ENCODE measurements at regions not wholly inside any gene's neighbourhood (a gene's known extent, or its start where the extent isn't known, plus 50 kb on each side); places are given as distances from the start of the nearest gene placed in this dataset.
"Not testable (repeated sequence)": the region's sequence is repeated elsewhere in the genome, so short reads cannot be mapped to it uniquely, and the experiment has no call there.

DNA sequence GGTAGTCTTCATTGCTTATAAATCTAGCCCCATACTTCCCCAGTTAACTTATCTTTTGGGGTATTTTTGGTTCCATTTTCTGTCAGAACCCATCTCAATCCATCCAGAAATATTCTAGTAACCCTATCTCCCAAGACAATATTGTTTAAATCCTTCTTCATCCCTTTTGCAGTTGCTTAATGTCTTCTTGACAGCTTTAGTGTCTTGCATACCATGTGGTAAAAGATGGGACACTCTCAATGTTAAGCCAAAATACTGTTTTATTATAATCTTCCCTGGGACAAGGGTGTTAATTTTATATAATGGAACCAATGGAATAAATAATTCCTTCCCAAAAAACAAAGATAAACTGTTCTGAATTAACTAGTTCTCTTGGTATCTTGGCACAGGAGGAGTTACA lies 450.2 kb downstream of the CCER1 start:
- no peak for DNase-seq (ENCODE audit: low read depth, low spot score)

DNA sequence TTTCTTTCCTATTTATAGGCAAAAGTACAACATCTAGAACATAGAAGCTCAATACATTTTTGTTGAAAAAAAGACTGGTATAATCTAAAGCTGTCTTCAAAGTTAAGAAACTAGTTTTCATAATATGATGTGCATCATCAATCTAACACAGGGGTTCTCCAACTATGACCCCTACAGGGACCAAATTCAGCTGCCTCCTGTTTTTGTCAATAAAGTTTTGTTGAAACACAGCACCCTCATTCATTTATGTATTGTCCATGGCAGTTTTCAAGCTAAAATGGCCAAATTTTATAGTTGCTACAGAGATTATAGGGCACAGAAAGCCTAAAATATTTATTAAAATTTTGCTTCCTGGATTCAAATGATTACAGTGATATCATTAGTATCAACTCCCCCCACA lies 452.9 kb downstream of the CCER1 start:
- DNase-seq (ENCODE audit: low read depth, low spot score) = no peak

DNA sequence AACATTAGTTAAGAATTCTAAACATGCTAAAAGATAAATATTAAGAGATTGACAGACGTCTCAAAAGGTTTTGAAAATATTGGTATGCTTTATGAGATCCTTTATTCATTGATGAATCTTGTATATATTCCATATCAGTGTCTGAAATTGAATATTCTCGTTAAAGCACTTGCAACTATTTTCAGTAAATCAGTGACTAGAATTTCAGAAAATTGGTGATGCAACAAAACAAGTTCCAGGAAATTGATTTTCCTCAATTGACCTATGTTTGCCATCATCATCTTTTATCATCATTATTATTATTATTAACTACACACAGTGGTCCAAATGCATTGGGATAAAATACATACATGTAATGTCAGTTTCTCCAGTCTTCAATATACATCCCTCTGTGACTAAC lies 453.6 kb downstream of the CCER1 start:
- DNase-seq (ENCODE audit: low read depth, low spot score) = no peak

DNA sequence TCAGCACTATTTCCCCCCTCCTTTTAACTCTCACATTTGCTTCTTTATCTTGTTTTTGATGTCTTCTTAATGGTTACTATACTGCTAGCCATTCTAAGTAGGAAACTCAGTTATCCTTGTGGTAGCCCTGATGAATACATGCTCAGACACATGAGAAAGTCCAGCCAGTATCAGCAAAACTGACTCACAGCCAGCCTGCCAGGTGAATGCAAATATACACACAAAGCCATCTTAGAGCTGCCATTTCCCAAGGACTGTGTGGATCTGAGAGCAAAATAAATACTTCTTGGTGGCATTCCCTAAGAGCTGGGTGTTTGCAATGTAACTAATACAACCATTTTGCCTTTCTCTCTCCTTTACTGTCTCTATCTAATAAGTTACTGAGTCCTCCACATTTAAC lies 455.2 kb downstream of the CCER1 start:
- no peak for DNase-seq (ENCODE audit: low read depth, low spot score)

DNA sequence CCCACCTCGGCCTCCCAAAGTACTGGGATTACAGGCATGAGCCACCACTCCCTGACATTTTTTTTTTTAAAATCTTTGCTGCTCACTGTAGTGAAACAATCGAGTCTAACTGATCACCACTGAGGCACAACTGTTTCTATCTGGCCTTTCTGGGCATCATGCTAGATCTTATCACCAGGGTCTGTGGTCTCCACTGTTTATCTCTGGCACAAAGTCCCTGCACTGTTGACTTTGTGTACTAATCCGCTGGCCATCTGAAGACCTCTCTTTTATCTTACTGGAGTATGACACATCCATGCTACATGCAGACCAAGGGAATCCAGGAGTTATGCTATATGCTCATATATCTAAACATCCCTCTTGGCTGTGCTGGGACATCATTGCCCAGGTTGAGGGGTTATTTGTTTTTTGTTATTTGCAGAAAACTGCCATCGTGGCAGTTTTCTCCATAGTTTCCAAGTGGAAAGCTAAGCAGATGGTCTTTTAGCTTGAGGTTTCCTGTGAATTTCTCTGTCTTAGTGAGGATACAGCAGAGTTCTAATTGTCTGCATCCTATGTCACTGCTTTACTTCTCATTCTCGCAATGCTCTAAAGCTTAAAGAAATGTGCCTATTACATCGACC lies 456.9 kb downstream of the CCER1 start:
- DNase-seq (ENCODE audit: low read depth, low spot score) = no peak

DNA sequence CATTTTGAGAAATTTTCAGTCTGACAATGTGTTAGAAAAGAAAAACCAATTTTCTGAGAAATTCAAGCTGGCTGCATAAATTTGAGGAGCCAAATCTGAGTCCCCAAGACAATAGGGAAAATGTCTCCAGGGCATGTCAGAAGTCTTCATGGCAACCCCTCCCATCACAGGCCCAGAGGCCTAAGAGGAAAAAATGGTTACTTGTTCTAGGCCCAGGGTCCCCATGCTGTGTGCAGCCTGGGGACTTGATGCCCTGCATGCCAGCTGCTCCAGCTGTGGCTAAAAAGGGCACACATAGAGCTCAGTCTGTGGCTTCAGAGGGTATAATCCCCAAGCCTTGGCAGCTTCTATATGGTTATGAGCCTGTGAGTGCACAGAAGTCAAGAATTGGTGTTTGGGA lies 464.6 kb downstream of the CCER1 start:
- no peak for DNase-seq (ENCODE audit: low read depth, low spot score)

DNA sequence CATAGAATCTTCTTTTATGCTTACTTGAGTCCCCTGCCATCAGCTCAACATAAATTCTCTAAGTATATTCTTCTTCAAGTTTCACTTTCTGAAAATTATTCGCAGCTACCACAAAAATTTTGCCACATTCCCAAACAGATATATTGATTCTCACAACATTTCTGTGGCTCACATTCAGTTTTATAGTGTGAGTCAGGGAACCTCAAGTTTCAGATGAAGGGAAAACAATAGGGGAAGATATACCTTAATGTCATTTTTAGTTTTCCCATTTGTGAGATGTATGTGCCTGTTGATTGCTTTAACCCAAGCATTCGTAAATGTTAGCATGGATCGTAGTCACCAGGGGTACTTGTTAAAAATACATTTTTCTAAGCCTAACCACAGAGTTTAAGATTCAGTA lies 465.8 kb downstream of the CCER1 start:
- DNase-seq (ENCODE audit: low read depth, low spot score) = no peak

DNA sequence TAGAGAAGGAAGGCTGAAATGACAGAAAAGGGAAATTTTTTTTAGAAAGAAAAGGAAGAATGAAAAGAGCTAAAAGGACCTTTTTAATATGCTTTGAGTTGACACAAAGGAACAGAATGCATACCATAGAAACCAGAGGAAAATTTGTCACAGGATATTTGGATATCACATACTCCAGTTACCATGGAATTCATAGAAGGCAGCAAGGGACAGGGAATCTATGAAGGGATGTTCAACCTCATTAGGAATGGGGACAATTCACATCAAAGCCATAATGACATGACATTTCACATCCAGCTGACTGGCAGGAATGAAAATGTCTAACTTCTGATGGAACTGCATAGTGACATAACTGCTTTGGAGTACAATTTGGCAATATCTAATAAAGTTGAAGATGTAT lies 469.4 kb downstream of the CCER1 start:
- DNase-seq (ENCODE audit: low read depth, low spot score) = no peak

DNA sequence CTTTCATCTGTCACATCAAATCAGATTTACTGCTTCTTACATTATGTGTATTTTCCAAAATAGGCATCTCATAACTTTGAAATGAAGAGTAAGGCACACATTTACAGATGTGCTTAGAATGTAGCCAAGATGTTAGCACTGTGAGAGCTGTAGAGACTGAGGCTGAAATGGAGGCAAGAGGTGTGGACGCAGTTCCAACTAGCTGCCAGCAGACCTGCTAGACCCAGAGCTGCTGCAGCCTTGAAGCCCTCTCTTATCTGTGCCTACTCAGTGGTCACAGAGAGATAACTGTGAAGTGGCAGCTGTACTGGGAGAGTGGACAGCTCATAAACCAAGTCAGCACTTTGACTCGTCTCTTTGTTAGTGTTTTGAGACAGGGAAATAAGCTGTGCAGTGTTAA lies 470.9 kb downstream of the CCER1 start:
- DNase-seq (ENCODE audit: low read depth, low spot score) = no peak

DNA sequence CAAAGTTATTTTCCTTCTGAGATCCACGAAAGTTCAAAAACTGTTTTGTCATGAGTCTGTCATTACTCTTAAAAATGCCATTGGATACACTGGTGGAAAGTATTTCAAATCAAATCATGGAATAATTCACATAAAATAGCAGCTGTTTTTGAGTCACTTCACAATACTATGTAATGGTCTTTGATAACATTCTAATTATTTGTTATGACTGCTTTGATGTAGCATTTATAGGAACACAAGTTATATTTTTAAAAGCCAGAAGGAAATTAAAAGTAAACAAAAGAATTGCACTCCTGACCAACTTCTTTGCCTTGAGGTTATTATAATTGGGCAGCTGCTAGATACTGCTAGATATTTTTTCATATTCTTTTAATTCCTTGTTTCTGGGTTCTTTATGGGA lies 473.2 kb downstream of the CCER1 start:
- no peak for DNase-seq (ENCODE audit: low read depth, low spot score)

DNA sequence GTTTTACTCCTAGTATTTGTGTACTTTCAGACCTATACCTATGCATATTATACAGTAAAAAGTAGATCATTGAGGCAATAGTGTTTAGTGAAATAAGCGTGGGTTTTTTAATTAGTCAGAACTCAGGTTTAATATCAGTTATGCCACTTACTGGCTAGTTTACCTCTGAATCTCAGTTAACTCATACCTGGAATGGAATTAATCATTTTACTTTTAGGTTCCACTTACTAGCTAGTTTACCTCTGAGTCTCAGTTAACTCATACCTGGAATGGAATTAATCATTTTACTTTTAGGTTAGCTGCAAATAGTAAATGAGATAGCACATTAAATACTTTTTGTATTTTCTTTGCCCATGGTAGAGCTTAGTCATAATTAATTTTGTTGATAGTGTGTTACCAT lies 475.7 kb downstream of the CCER1 start:
- DNase-seq (ENCODE audit: low read depth, low spot score) = no peak

DNA sequence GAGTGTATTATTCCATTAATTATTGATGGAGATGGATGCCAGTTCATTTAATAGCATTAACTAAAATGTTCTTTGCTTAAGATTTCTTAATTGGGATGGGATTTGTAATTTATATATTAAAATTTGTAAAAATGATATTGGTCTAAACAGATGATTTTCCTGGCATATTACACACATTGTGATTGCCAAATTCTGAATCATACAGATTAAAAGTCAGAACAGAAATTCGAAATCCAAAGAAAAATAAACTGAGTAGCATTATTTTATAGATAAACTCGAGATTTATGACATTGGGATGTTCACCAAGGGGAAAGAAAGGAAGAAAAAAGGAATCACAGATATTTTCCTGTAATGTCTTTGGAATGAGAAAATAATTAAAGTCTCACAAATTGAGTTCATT lies 481.1 kb downstream of the CCER1 start:
- DNase-seq (ENCODE audit: low read depth, low spot score) = no peak

DNA sequence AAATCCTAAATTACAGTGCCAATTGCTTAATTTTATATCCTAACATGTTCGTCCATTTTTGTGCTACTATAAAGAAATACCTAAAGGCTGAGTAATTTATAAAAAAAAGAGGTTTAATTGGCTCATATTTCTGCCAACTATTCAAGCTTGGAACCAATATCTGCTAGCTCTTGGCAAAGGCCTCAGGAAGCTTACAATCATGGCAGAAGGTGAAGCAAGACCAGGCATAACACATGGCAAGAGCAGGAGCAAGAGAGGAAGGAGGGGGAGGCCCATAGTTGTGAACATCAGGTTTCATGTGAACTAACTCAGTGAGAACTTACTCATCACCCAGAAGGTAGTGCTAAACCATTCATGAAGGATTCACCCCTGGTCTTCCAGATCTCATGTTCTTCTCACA lies 494.3 kb downstream of the CCER1 start:
- DNase-seq (ENCODE audit: low read depth, low spot score) = no peak

DNA sequence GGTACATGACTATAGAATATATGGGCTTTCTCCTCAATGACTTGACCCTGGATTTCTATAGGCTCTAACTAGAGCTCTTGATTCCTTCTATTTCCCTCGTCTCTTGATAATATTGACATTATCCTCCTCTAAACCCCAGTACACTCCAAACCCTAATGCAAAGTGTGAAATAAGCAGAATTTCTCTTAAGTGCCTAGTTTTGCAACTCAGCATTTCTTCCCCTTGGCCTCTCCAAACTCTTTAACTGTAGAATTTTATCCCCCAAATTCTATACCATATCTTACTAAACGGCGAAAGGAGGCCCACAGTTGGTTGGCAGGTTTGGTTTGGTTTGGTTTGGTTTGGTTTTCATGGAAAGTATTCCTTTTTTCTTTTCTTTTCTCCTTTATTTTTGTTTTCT lies 498.7 kb downstream of the CCER1 start:
- no peak for DNase-seq (ENCODE audit: low read depth, low spot score)

DNA sequence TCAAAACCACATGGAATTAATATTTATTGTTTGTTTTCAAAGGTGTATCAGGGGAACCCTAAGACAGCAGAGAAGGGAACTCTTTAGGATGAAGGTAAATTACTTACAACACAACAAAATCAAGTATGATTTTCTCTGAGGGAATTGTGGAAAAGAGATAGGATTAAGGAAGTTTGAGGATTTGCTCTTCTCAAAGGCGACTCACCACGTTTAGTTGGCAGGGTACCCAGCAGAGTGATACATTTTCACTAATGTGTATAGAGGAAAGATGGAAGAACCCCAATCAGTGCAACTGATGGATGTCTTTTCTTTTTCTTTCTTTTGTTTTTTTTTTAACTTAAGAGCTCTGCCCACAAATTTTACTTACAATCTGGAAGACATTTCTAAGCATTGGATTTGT lies 499.2 kb downstream of the CCER1 start:
- DNase-seq (ENCODE audit: low read depth, low spot score) = no peak

DNA sequence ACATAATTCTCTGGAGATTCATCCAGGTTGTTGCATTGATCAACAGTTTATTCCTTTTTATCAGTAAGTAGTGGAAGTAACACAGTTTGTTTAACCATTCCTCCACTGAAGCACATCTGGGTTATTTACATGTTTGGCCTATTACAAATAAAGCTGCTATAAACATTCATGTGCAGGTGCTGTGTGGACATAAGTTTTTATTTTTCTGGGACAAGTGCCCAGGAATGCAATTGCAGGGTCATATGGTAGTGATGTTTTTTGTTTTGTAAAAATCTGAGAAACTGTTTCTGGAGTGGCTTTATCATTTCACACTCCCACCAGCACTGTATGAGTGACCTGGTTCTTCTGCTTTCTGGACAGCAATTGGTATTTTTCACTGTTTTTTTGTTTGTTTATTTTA lies 505.4 kb downstream of the CCER1 start:
- no peak for DNase-seq (ENCODE audit: low read depth, low spot score)

DNA sequence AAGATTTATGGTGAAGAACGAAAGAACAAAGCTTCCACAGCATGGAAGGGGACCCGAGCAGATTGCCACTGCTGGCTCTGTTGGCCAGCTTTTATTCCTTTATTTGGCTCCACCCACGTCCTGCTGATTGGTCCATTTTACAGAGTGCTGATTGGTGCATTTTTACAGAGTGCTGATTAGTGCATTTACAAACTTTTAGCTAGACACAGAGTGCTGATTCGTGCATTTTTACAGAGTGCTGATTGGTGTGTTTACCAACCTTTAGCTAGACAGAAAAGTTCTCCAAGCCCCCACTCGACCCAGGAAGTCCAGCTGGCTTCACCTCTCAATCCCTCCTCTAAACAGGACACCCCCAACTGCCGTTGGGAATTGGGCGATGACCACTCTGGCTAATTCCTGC lies 511.5 kb downstream of the CCER1 start:
- not testable (repeated sequence) for DNase-seq (ENCODE audit: low read depth, low spot score)

DNA sequence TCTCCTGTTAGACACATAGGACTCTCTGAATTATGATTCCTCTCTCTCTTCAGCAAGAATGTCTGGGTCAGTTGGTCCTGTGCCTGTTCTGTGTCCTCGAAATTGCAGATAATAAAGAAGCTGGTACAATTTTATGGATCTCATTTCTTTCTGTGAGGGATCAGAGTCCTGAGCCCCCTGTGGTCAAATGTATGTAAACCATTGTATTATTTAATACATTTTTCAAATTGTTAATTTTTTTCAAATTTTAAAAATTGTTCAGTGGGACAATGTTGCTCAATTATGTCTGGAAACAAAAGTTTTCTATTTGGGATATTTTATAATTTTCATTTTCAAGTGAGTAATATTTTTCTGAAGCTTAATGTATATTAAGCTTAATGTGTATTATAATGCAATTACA lies 513.5 kb downstream of the CCER1 start:
- no peak for DNase-seq (ENCODE audit: low read depth, low spot score)

DNA sequence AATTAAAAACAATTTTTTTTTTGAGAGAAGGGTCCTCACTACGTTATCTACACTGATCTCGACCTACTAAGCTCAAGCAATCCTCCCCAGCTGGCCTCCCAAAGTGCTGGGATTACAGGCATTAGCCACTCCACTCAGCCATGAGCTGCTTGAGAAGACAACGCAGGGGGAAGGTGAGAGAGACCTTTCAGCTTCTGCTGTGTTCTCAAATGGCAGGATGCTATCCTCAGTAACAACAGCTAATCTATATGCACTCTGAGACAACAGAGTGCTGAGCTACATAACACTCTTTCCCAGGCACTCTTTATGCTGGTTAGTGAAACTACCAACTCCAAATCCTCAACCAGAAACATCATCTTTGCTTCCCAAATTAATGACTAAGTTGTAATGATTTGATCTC lies 526.1 kb downstream of the CCER1 start:
- DNase-seq (ENCODE audit: low read depth, low spot score) = no peak

DNA sequence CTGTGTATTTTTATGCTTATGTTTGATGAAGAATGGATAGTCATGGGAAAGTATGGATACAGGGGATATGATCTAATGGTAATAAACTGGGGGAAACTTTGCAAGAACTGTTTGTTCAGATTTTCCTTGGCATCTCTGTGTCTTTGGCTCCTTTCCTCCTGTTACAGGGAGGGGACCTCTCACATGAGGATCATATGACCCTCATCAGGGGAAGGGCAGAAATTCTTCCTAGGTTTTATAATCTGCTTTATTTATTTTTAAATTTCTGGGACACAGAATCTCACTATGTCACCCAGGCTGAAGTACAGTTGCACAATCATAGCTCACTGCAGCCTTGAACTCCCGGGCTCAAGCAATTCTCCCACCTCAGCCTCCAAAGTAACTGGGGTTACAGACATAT lies 526.5 kb downstream of the CCER1 start:
- no peak for DNase-seq (ENCODE audit: low read depth, low spot score)

DNA sequence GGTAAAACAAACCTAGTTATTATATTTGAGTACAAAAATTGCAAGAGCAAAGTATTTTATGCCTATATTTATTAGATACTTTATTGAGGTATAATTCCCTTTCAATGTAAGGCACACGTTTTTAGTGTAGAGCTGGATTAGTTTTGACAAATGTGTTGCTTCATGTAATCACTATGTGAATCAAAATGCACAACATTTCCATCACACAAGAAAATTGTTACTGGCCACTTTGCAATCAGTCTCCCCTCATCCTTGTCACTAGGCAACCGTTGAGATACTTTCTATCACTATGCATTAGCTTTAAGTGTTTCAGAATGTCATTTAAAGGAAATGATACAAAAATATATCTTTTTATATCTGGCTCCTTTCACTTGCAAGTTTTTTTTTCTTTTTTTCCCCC lies 531.0 kb downstream of the CCER1 start:
- DNase-seq (ENCODE audit: low read depth, low spot score) = no peak

DNA sequence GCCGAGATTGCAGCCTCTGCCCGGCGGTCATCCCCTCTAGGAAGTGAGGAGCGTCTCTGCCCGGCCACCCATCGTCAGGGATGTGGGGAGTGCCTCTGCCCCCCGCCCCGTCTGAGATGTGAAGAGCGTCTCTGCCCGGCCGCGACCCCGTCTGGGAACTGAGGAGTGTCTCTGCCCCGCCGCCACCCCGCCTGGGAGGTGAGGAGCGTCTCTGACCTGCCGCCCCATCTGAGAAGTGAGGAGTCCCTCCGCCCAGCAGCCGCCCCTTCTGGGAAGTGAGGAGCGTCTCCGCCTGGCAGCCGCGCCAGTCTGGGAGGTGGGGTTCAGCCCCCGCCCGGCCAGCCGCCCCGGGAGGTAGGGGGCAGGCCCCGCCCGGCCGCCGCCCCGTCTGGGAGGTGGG lies 544.0 kb downstream of the CCER1 start:
- DNase-seq (ENCODE audit: low read depth, low spot score) = no peak

DNA sequence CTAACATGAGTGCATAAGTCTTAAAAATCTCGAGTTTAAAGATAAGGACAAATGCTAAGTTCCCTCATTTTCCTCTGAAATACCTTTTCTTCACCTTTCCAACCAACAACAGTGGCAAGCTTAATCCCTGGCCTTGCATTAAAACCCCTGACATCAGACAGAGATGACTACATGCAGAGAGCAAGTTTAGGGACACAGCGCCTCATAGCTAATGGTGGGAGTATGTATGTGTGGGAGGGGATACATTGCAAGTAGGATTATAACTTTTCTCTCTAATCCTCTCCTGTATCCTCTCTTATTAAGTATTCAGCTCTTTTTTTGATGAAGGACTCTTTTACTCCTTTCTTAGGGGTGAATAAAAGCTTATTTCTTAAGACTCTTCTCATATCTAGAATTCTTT lies 547.1 kb downstream of the CCER1 start:
- no peak for DNase-seq (ENCODE audit: low read depth, low spot score)

DNA sequence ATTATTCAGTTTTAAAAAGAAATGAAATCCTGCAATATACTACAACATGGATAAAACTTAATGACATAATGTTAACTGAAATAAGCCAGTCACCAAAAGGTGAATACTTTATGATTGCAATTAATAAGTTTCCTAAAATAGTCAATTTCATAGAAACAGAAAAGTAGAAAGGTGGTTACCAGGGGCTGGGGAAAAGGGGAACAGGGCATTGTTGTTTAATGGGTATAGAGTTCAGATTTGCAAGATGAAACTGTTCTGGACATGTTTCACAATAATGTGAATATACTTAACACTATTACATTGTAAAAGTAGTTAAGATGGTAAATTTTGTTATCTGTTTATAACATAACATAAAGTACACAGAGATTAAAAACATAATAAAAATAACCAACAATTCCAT lies 550.9 kb downstream of the CCER1 start:
- no peak for DNase-seq (ENCODE audit: low read depth, low spot score)

DNA sequence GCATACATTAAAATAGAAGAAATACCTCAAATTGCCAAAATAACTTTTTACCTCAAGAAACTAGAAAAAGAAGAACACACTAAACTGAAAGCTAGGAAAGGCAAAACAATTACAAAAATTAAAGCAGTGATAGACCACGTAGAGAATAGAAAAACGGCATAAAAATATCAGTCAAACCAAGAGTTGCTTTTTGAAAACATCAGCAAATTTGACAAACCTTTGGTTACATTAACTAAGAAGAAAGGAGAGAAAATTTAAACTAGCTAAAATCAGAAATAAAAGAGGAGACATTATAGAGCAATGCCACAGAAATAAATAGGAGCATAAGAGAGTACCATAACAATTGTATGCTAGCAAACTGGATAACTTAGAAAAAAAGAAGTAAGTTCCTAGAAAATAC lies 553.8 kb downstream of the CCER1 start:
- no peak for DNase-seq (ENCODE audit: low read depth, low spot score)
